ENCODE measurements at regions not wholly inside any gene's neighbourhood (a gene's known extent, or its start where the extent isn't known, plus 50 kb on each side); places are given as distances from the start of the nearest gene placed in this dataset.

DNA sequence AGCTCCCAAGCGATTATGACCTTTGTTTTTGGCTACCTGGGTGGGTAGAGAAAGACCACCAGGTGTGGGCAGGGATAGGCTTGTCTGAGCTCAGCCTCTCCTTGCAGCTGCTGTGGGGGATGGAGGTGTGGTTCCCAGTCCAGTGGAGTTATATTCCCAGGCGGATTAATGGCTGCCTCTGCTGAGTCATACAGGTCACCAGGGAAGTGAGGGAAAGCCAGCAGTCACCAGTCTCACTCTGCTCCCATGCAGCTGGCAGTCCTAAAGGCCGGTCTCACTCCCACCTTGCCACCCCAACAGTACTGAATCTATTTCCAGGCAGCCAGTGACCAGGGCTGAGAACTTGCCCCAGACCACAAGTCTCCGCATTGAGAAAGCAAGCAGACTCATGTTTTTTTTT, 399.2 kb downstream of the VRK1 start:
- H3K4me1 Mint-ChIP-seq, result no peaks in the 10 kb centered on the region
- WGBS (ENCODE audit: insufficient coverage), result 89% methylated on average over 4 of the region's 4 CpGs
- H3K36me3 Mint-ChIP-seq, result peaks cover 13% of the 10 kb centered on the region
- no peak for DNase-seq
- TF ChIP-seq, protein P1, sequence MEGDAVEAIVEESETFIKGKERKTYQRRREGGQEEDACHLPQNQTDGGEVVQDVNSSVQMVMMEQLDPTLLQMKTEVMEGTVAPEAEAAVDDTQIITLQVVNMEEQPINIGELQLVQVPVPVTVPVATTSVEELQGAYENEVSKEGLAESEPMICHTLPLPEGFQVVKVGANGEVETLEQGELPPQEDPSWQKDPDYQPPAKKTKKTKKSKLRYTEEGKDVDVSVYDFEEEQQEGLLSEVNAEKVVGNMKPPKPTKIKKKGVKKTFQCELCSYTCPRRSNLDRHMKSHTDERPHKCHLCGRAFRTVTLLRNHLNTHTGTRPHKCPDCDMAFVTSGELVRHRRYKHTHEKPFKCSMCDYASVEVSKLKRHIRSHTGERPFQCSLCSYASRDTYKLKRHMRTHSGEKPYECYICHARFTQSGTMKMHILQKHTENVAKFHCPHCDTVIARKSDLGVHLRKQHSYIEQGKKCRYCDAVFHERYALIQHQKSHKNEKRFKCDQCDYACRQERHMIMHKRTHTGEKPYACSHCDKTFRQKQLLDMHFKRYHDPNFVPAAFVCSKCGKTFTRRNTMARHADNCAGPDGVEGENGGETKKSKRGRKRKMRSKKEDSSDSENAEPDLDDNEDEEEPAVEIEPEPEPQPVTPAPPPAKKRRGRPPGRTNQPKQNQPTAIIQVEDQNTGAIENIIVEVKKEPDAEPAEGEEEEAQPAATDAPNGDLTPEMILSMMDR (IDR thresholded peaks at IDR 0.05), result no peak
- no peak overlapping the region for H3K4me3 Mint-ChIP-seq
- Histone ChIP-seq H3K4me1 (ENCODE audit: control insufficient read depth, insufficient read depth, low read length) (no peaks in the 10 kb centered on the region), H3K9me3 (ENCODE audit: control insufficient read depth, insufficient read depth, low read length) (peaks cover 10% of the 10 kb centered on the region), H3K4me3 (ENCODE audit: low read length) (no peak overlapping the region), H3K27ac (ENCODE audit: low read length) (no peak overlapping the region), H3K36me3 (ENCODE audit: control insufficient read depth, insufficient read depth, low read length) (no peaks in the 10 kb centered on the region), H3K27me3 (ENCODE audit: control insufficient read depth, insufficient read depth, low read length) (peaks cover 4% of the 10 kb centered on the region)
- no peak for ATAC-seq
- H3K9me3 Mint-ChIP-seq, result peaks cover 3 to 6% of the 10 kb centered on the region in 2 donors
- H3K27me3 Mint-ChIP-seq (ENCODE audit: low read depth in 2 of 2), result peaks cover 28 to 50% of the 10 kb centered on the region in 2 donors
- no peak overlapping the region for H3K27ac Mint-ChIP-seq
- intact Hi-C loops (cut with micrococcal nuclease), result no loop called here

DNA sequence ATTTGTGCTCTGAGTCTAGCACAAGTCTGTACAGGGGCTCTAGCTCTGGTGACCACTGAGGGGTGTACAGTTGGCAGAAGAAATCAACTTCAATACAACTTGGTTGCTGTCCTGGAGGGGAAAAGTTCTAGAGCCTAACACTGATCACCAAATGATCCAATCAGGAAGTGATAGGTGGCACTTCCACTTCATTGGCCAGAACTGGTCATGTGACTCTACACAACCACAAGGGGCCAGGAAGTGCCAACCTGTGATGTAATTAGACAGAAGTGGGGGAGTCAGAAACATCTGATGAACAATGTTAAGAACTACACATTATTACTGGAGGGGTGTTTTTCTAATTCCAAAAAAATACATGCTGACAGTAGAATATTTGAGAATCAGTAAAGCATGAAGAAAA, 401.6 kb downstream of the VRK1 start:
- Mint-ChIP-seq H3K27ac (no peak overlapping the region), H3K27me3 (ENCODE audit: low read depth in 2 of 2) (peaks cover 20 to 42% of the 10 kb centered on the region in 2 donors), H3K4me3 (no peak overlapping the region), H3K36me3 (peaks cover 13% of the 10 kb centered on the region), H3K4me1 (no peaks in the 10 kb centered on the region), H3K9me3 (peaks cover 3 to 6% of the 10 kb centered on the region in 2 donors)
- TF ChIP-seq, protein P1 (IDR thresholded peaks at IDR 0.05), result no peak
- no peaks in the 10 kb centered on the region for H3K4me1 ChIP-seq (ENCODE audit: control insufficient read depth, insufficient read depth, low read length)
- H3K27ac ChIP-seq (ENCODE audit: low read length), result no peak overlapping the region
- intact Hi-C loops (cut with micrococcal nuclease), result no loop called here
- peaks cover 4% of the 10 kb centered on the region for H3K27me3 ChIP-seq (ENCODE audit: control insufficient read depth, insufficient read depth, low read length)
- ATAC-seq, result peak in 1 of 3 donors; percentile 41
- H3K4me3 ChIP-seq (ENCODE audit: low read length), result no peak overlapping the region
- H3K36me3 ChIP-seq (ENCODE audit: control insufficient read depth, insufficient read depth, low read length), result no peaks in the 10 kb centered on the region
- peaks cover 10% of the 10 kb centered on the region for H3K9me3 ChIP-seq (ENCODE audit: control insufficient read depth, insufficient read depth, low read length)
- DNase-seq, result peak in 1 of 2 donors; percentile 16

DNA sequence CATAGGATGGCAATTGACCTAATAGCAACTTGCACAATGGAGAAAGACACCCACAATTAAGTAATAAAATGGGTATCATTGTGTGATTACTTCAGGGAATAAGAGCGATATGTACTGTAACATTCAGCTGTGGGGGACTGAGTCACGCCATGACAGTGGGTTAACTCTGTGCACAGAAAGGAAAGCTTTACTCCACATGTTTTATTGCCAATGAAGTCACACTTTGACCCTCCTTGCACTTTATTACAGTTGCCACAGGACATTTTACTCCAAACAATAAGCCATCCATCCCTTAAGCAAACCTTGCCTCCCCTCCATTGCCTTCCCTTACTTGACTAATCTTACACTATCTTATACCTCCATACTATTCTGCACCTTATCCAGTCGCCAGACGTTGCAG, 403.1 kb downstream of the VRK1 start:
- WGBS (ENCODE audit: insufficient coverage), result 97% methylated on average over 4 of the region's 4 CpGs
- Histone ChIP-seq H3K9me3 (ENCODE audit: control insufficient read depth, insufficient read depth, low read length) (peaks cover 10% of the 10 kb centered on the region), H3K27me3 (ENCODE audit: control insufficient read depth, insufficient read depth, low read length) (peaks cover 4% of the 10 kb centered on the region), H3K4me3 (ENCODE audit: low read length) (no peak overlapping the region), H3K4me1 (ENCODE audit: control insufficient read depth, insufficient read depth, low read length) (no peaks in the 10 kb centered on the region), H3K36me3 (ENCODE audit: control insufficient read depth, insufficient read depth, low read length) (no peaks in the 10 kb centered on the region), H3K27ac (ENCODE audit: low read length) (no peak overlapping the region)
- Mint-ChIP-seq H3K9me3 (peaks cover 3 to 4% of the 10 kb centered on the region in 2 donors), H3K4me3 (no peak overlapping the region), H3K27me3 (ENCODE audit: low read depth in 2 of 2) (peaks cover 16 to 37% of the 10 kb centered on the region in 2 donors), H3K27ac (no peak overlapping the region), H3K36me3 (peaks cover 6% of the 10 kb centered on the region), H3K4me1 (no peaks in the 10 kb centered on the region)
- TF ChIP-seq, protein P1 (IDR thresholded peaks at IDR 0.05), result no peak
- ATAC-seq, result no peak
- intact Hi-C loops (cut with micrococcal nuclease), result no loop called here
- DNase-seq, result no peak

DNA sequence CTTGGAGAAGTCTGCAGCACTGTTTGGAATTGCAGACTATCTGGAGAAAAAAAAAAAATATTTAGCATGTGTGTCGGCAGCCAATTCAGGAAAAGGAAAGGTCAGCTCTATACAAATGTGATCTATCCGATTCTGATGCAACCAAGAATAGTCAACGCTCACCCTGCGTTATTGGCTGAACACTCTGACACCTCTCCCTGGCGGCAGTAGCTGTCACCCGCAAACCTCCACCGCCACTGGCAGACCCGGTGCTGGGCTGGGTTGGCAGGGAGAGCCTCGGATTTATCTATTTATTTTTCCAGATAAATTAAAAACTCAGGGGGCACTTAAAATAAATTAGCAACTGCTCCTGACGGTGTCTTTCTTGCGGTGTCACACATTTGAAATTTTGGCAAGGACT, 409.7 kb downstream of the VRK1 start:
- Histone ChIP-seq H3K9me3 (ENCODE audit: control insufficient read depth, insufficient read depth, low read length) (no peaks in the 10 kb centered on the region), H3K27me3 (ENCODE audit: control insufficient read depth, insufficient read depth, low read length) (no peaks in the 10 kb centered on the region), H3K36me3 (ENCODE audit: control insufficient read depth, insufficient read depth, low read length) (no peaks in the 10 kb centered on the region), H3K27ac (ENCODE audit: low read length) (no peak overlapping the region), H3K4me3 (ENCODE audit: low read length) (no peak overlapping the region), H3K4me1 (ENCODE audit: control insufficient read depth, insufficient read depth, low read length) (no peaks in the 10 kb centered on the region)
- DNase-seq (no peak), ATAC-seq (no peak)
- TF ChIP-seq, protein P1 (IDR thresholded peaks at IDR 0.05), result no peak
- Mint-ChIP-seq H3K9me3 (no peaks in the 10 kb centered on the region), H3K27me3 (ENCODE audit: low read depth in 2 of 2) (peaks cover 4 to 30% of the 10 kb centered on the region in 2 donors), H3K4me1 (peaks cover 0 to 6% of the 10 kb centered on the region in 2 donors), H3K4me3 (no peak overlapping the region), H3K27ac (no peak overlapping the region), H3K36me3 (no peaks in the 10 kb centered on the region)
- WGBS (ENCODE audit: insufficient coverage), result 94% methylated on average over 11 of the region's 11 CpGs
- intact Hi-C loops (cut with micrococcal nuclease), result no loop called here
